Prostate gland (tissue), 2 donors: ENCODE measurements at regions not wholly inside any gene's neighbourhood (a gene's known extent, or its start where the extent isn't known, plus 50 kb on each side); places are given as distances from the start of the nearest gene placed in this dataset.

Source experiments
- DNase-seq: peaks from one replicate; pipeline ENCODE4 v3.0.0-alpha.2; 2019; ENCODE audit warnings: low spot score
- H3K27ac ChIP-seq, 2 donors: fragments of 200-600 bp; sonication (generic); 2 replicates each; pipeline ENCODE4 v1.5.1; 2017 to 2019
- H3K27me3 ChIP-seq: fragments of 200-600 bp; sonication (generic); replicated peaks from 2 replicates; pipeline ENCODE4 v1.5.1; 2019; ENCODE audit not compliant: insufficient read depth
- H3K36me3 ChIP-seq, 2 donors: fragments of 200-600 bp; sonication (generic); 1 replicate in 1 of 2; 2 replicates in 1 of 2; pipeline versions ENCODE4 v1.5.1 to v1.8.1; 2017 to 2019
- H3K4me1 ChIP-seq: fragments of 200-600 bp; sonication (generic); replicated peaks from 2 replicates; pipeline ENCODE4 v1.5.1; 2019
- H3K4me3 ChIP-seq, 2 donors: fragments of 200-600 bp; sonication (generic); 2 replicates each; pipeline ENCODE4 v1.5.1; 2017 to 2019
- H3K9me3 ChIP-seq: fragments of 200-600 bp; sonication (generic); 2 replicates; pipeline ENCODE4 v1.5.1; 2017
- CTCF ChIP-seq, 4 experiments: fragments of 200-600 bp in 2 of 4; fragments of 450-650 bp in 2 of 4; sonication (generic) in 2 of 4; IDR thresholded peaks; 1 replicate in 3 of 4; 2 replicates in 1 of 4; pipeline ENCODE4 v1.5.1; 2016 to 2019; ENCODE audit warnings: antibody characterized with exemption in 4 of 4, mild to moderate bottlenecking in 2 of 4, moderate library complexity in 2 of 4
- POLR2A ChIP-seq: fragments of 450-650 bp; IDR thresholded peaks from one replicate; pipeline ENCODE4 v1.6.1; 2016; ENCODE audit warnings: antibody characterized with exemption, mild to moderate bottlenecking
- POLR2AphosphoS5 ChIP-seq: sonication (generic); formaldehyde crosslinking; IDR thresholded peaks from one replicate; pipeline ENCODE4 v1.6.1; 2017; ENCODE audit warnings: antibody characterized with exemption
- WGBS: methylation state at CpG from one replicate; pipeline ENCODE4 v1.1.5; 2018; 5-methylcytosine and 5-hydroxymethylcytosine counted together
- intact Hi-C: fragments of 100-400 bp; cut with DNase I; formaldehyde crosslinking; loops from one replicate; pipeline ENCODE4 v1.14.2; 2022

- intact Hi-C loops: no loop called here
- no peaks in the 10 kb centered on the region for H3K27me3 ChIP-seq
- no peaks in the 10 kb centered on the region for H3K9me3 ChIP-seq
- WGBS: 74% methylated on average over 3 of the region's 3 CpGs
- DNase-seq: no peak
- no peaks in the 10 kb centered on the region for H3K4me1 ChIP-seq
- no peak for TF ChIP-seq POLR2AphosphoS5
- no peak for TF ChIP-seq CTCF (IDR thresholded peaks at IDR 0.05)
- TF ChIP-seq POLR2A: no peak
- no peak overlapping the region for H3K4me3 ChIP-seq
- no peaks in the 10 kb centered on the region for H3K36me3 ChIP-seq
- no peak overlapping the region for H3K27ac ChIP-seq
Measured at GRCh38 chr4:74539044-74539790, 94.3 kb downstream of the AREG start.

DNA sequence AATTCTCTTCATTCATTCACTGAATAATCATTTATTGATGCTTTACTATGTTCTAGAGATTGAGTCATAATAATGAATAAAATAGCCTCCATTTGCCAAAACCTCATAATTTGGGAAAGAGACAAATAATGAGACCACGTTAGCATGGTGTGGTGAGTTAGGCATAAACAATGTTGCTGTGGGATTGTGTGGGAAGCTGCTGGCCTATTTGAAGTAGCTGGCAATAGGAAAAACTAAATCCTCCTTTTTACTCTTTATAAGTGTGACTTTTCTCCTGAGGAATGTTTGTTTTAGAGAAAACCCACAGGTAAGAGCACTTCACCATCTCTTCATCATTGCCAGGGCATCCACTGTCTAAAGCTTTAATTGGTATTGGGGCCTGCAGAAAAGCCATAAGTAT, 95.3 kb downstream of the AREG start:
- no peak for DNase-seq
- intact Hi-C loops: no loop called here
- Histone ChIP-seq H3K27me3 (no peaks in the 10 kb centered on the region), H3K27ac (no peak overlapping the region), H3K4me3 (no peak overlapping the region), H3K36me3 (no peaks in the 10 kb centered on the region), H3K4me1 (no peaks in the 10 kb centered on the region), H3K9me3 (no peaks in the 10 kb centered on the region)
- WGBS: 60% methylated on average over 1 of the region's 1 CpG
- no peak for TF ChIP-seq POLR2AphosphoS5
- TF ChIP-seq POLR2A: no peak
- TF ChIP-seq CTCF (IDR thresholded peaks at IDR 0.05): no peak

DNA sequence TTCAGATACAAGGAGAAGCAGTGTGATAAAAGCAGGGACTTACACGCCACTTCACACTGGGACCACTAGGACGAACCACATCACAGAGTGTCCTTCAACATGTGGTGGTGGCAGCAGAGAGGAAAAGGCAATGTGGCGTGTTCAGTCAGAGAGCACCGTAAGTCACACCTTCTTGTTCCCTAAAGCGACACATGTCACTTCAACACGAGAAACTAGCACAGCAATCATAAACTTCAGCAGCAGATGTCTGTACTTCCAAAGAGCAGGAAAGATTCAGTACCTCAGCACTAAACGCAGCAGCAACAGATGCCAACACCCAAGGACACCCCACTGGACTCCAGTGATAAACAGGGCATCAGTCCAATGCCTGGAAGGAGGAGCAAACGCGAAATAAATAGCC, 96.7 kb downstream of the AREG start:
- no peaks in the 10 kb centered on the region for H3K27me3 ChIP-seq
- intact Hi-C loops: no loop called here
- TF ChIP-seq POLR2A (no peak), POLR2AphosphoS5 (no peak), CTCF (IDR thresholded peaks at IDR 0.05) (no peak)
- H3K4me1 ChIP-seq: no peaks in the 10 kb centered on the region
- no peaks in the 10 kb centered on the region for H3K36me3 ChIP-seq
- DNase-seq: no peak
- 87% methylated on average over 9 of the region's 9 CpGs for whole genome bisulfite sequencing
- no peak overlapping the region for H3K4me3 ChIP-seq
- no peaks in the 10 kb centered on the region for H3K9me3 ChIP-seq
- H3K27ac ChIP-seq: no peak overlapping the region

- Histone ChIP-seq H3K4me3 (no peak overlapping the region), H3K27me3 (no peaks in the 10 kb centered on the region), H3K9me3 (no peaks in the 10 kb centered on the region), H3K27ac (no peak overlapping the region), H3K4me1 (no peaks in the 10 kb centered on the region), H3K36me3 (no peaks in the 10 kb centered on the region)
- no peak for DNase-seq
- WGBS: 20% methylated on average over 3 of the region's 3 CpGs
- no peak for TF ChIP-seq POLR2A
- no peak for TF ChIP-seq POLR2AphosphoS5
- no peak for TF ChIP-seq CTCF (IDR thresholded peaks at IDR 0.05)
- intact Hi-C loops: no loop called here
Measured at GRCh38 chr4:74543231-74543781, 98.4 kb downstream of the AREG start.

DNA sequence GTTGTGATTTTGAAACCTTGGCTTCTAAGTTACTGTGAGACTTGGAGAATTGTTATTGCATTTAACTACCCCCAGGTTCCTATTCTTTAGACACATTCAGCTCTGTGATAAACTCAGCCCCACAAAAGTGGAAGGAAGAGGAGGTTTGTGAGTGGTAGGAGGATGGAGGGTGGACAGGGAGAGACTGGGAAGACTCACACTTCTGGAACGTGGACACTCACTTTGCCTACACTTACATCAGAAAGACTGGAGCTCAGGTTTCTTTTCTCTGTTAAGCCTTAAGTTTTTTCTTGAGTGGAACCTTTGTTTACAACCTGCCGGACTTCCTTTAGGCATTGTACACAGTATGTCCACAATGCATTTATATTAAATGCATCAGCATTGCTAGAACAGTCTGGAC, 99.0 kb downstream of the AREG start:
- 46% methylated on average over 2 of the region's 2 CpGs for WGBS
- no peak for TF ChIP-seq POLR2AphosphoS5
- no peak for TF ChIP-seq POLR2A
- TF ChIP-seq CTCF (IDR thresholded peaks at IDR 0.05): no peak
- intact Hi-C loops: no loop called here
- no peak for DNase-seq
- H3K4me3 ChIP-seq: no peak overlapping the region
- H3K4me1 ChIP-seq: no peaks in the 10 kb centered on the region
- H3K36me3 ChIP-seq: no peaks in the 10 kb centered on the region
- no peaks in the 10 kb centered on the region for H3K9me3 ChIP-seq
- H3K27ac ChIP-seq: no peak overlapping the region
- H3K27me3 ChIP-seq: no peaks in the 10 kb centered on the region
